Uterus (tissue), 2 donors: ENCODE measurements at regions not wholly inside any gene's neighbourhood (a gene's known extent, or its start where the extent isn't known, plus 50 kb on each side); places are given as distances from the start of the nearest gene placed in this dataset.

ENCODE experiments used
- POLR2A ChIP-seq, 2 donors: fragments of 450-650 bp; IDR thresholded peaks; one replicate each; pipeline ENCODE4 v1.6.1; 2016; ENCODE audit warnings: antibody characterized with exemption in 2 of 2, mild to moderate bottlenecking in 1 of 2, moderate library complexity in 1 of 2
- TF ChIP-seq, protein P1 (sequence below), 4 experiments: fragments of 200-600 bp in 2 of 4; fragments of 450-650 bp in 2 of 4; sonication (generic) in 2 of 4; IDR thresholded peaks; one replicate each; pipeline ENCODE4 v1.5.1; 2016 to 2019; ENCODE audit warnings: antibody characterized with exemption in 4 of 4, mild to moderate bottlenecking in 2 of 4, moderate library complexity in 1 of 4

DNA sequence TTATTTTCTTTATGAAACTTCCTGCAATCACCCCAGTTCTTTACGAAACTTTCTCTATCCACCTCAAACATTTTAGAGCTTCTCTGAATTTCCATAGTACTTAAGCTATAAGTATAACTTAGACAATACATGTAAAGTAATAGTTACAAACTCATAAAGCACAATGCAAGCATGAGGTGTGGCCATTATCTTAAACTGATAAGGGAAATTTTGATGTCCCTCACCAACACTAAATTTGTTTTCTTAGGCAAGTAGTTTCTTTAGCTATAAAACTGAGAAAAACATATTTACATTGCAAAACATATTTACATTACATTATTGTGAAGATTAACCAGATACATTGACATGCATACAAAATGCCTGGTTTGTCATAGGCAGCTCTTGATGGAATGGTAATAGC lies 146.4 kb upstream of the ATP1B1 start:
- TF ChIP-seq, protein P1, sequence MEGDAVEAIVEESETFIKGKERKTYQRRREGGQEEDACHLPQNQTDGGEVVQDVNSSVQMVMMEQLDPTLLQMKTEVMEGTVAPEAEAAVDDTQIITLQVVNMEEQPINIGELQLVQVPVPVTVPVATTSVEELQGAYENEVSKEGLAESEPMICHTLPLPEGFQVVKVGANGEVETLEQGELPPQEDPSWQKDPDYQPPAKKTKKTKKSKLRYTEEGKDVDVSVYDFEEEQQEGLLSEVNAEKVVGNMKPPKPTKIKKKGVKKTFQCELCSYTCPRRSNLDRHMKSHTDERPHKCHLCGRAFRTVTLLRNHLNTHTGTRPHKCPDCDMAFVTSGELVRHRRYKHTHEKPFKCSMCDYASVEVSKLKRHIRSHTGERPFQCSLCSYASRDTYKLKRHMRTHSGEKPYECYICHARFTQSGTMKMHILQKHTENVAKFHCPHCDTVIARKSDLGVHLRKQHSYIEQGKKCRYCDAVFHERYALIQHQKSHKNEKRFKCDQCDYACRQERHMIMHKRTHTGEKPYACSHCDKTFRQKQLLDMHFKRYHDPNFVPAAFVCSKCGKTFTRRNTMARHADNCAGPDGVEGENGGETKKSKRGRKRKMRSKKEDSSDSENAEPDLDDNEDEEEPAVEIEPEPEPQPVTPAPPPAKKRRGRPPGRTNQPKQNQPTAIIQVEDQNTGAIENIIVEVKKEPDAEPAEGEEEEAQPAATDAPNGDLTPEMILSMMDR (IDR thresholded peaks at IDR 0.05): no peak
- TF ChIP-seq POLR2A (IDR thresholded peaks at IDR 0.05): no peak
